ENCODE measurements at regions not wholly inside any gene's neighbourhood (a gene's known extent, or its start where the extent isn't known, plus 50 kb on each side); places are given as distances from the start of the nearest gene placed in this dataset.

DNA sequence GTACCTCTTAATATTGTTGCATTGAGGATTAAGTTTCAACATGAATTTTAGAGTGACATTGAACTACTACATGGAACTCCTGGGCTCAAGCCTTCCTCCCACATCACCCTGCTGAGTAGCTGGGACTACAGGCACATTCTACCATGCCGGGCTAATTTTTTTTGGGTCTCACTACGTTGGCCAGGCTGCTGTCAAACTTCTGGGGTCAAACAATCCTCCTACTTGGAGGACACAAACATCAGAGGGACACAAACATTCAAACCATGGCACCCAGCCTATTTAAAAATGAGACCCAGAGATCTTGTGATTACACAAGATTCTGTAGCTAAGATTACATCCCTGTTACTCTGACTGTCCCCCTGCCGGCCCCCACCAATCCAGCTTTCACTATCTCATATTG is 180.9 kb downstream of the KCNRG start:
- ATAC-seq (ENCODE audit: low FRiP score in 2 of 2) (no peak), DNase-seq (no peak)
- Histone ChIP-seq H3K4me3 (no peak overlapping the region), H3K27ac (no peak overlapping the region), H3K4me1 (peaks cover 0 to 8% (median 2%) of the 10 kb centered on the region in 4 donors), H3K27me3 (no peaks in the 10 kb centered on the region), H3K36me3 (no peaks in the 10 kb centered on the region), H3K9me3 (no peaks in the 10 kb centered on the region)
- 86 to 97% methylated on average over 3 of the region's 3 CpGs for WGBS, 2 donors
- TF ChIP-seq POLR2AphosphoS5 (IDR thresholded peaks at IDR 0.05) (no peak), POLR2A (IDR thresholded peaks at IDR 0.05) (no peak), EP300 (IDR thresholded peaks at IDR 0.05) (no peak)
- TF ChIP-seq, protein P1, sequence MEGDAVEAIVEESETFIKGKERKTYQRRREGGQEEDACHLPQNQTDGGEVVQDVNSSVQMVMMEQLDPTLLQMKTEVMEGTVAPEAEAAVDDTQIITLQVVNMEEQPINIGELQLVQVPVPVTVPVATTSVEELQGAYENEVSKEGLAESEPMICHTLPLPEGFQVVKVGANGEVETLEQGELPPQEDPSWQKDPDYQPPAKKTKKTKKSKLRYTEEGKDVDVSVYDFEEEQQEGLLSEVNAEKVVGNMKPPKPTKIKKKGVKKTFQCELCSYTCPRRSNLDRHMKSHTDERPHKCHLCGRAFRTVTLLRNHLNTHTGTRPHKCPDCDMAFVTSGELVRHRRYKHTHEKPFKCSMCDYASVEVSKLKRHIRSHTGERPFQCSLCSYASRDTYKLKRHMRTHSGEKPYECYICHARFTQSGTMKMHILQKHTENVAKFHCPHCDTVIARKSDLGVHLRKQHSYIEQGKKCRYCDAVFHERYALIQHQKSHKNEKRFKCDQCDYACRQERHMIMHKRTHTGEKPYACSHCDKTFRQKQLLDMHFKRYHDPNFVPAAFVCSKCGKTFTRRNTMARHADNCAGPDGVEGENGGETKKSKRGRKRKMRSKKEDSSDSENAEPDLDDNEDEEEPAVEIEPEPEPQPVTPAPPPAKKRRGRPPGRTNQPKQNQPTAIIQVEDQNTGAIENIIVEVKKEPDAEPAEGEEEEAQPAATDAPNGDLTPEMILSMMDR (IDR thresholded peaks at IDR 0.05), result no peak

DNA sequence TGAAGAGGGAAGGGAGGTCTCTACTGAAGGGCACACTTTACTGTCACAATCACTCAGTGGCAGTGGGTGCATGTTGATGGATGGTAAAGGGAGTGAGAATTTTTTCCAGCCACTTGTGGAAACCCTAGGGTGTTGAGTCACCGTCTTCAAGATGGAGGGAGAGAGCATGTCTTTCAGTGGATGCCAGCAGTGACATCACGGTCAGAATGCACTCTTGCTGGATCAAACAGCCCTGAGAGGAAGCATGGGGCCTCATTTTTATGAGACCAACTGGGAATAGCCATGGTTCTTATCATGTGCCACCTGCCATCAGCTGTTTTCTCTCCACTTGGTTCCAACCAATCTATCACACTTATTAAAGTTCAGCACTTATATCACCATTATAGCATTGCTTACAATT is 182.5 kb downstream of the KCNRG start:
- H3K27ac ChIP-seq, result no peak overlapping the region
- no peaks in the 10 kb centered on the region for H3K9me3 ChIP-seq
- H3K4me1 ChIP-seq, result peaks cover 0 to 8% (median 2%) of the 10 kb centered on the region in 4 donors
- H3K4me3 ChIP-seq, result no peak overlapping the region
- 90 to 100% methylated on average over 2 of the region's 2 CpGs for WGBS, 2 donors
- DNase-seq (no peak), ATAC-seq (ENCODE audit: low FRiP score in 2 of 2) (no peak)
- H3K27me3 ChIP-seq, result no peaks in the 10 kb centered on the region
- no peaks in the 10 kb centered on the region for H3K36me3 ChIP-seq
- TF ChIP-seq, protein P1 (IDR thresholded peaks at IDR 0.05), result no peak

DNA sequence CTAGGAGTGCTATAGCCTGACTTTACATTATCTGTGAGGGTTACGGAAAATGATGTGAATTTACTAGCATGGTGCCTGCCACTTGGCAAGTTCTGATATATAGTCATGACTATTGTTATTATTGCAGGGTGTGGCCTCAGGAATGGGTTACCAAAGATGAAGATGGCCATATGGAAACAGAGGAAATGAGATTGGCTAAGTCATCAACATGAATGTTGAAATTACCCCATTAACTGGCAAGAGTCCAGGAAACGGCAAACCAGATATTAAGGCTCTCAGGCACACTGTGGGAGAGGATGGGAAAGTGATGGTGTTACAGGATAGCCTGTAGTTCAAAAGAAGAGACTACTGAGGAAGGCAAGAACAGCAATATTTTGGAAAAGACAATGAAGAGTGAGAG is 183.3 kb downstream of the KCNRG start:
- no peak for DNase-seq
- Histone ChIP-seq H3K4me3 (no peak overlapping the region), H3K27ac (no peak overlapping the region), H3K27me3 (no peaks in the 10 kb centered on the region), H3K36me3 (no peaks in the 10 kb centered on the region), H3K4me1 (peaks cover 0 to 8% (median 2%) of the 10 kb centered on the region in 4 donors), H3K9me3 (no peaks in the 10 kb centered on the region)
- WGBS, 2 donors, result 55% methylated on average over 2 of the region's 2 CpGs
- peak in 1 of 2 donors; percentile 16 for TF ChIP-seq POLR2AphosphoS5 (IDR thresholded peaks at IDR 0.05)
- no peak for TF ChIP-seq POLR2A (IDR thresholded peaks at IDR 0.05)
- TF ChIP-seq EP300 (IDR thresholded peaks at IDR 0.05), result no peak
- TF ChIP-seq, protein P1 (IDR thresholded peaks at IDR 0.05), result no peak
- ATAC-seq (ENCODE audit: low FRiP score in 2 of 2), result peak in 1 of 2 donors; percentile 58

DNA sequence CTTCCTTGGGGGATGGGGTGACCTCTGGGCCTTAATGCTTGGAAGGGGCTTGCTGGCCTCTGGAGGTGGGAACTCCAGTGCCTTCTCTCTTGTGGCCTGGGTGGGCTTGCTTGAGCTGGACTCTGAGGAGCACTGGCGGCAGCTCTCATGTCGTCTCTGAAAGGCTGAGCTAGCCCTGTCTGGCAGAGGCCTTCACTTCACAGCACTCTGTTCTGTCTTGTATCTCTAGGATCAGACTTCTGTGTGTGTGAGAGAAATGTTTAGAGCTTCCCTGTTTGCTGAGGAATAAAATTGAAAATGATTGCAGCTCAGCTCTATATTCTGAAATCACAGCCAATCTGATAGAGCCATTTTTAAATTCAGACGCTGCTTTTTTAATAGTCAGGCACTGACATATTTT is 185.3 kb downstream of the KCNRG start:
- no peak for DNase-seq
- TF ChIP-seq, protein P1 (IDR thresholded peaks at IDR 0.05), result no peak
- TF ChIP-seq POLR2AphosphoS5 (IDR thresholded peaks at IDR 0.05), result no peak
- no peak for TF ChIP-seq POLR2A (IDR thresholded peaks at IDR 0.05)
- no peak for TF ChIP-seq EP300 (IDR thresholded peaks at IDR 0.05)
- Histone ChIP-seq H3K9me3 (no peaks in the 10 kb centered on the region), H3K4me1 (peaks cover 0 to 8% (median 2%) of the 10 kb centered on the region in 4 donors), H3K4me3 (no peak overlapping the region), H3K36me3 (no peaks in the 10 kb centered on the region), H3K27me3 (no peaks in the 10 kb centered on the region), H3K27ac (no peak overlapping the region)
- no peak for ATAC-seq (ENCODE audit: low FRiP score in 2 of 2)
- 67 to 90% methylated on average over 3 of the region's 3 CpGs for WGBS, 2 donors

DNA sequence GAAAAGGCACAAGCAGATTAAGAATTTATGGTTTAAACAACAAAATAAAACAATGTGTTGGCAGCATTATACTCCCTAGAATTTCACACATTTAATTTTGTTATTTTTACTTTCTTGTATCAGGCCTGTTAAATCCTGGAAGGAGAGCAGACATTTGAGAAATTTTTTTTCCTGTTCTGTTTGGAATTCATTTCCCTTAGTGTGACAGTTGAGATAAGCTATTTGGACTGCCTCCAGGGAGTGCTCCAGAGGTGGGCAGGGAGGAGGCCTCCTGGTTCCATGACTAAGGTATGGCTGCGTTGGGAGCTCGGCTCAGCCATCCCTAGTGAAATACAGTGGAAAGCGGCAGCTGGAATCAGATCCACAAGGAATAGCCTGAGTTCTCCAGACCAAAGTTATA is 185.7 kb downstream of the KCNRG start:
- 69 to 87% methylated on average over 3 of the region's 3 CpGs for whole genome bisulfite sequencing, 2 donors
- Histone ChIP-seq H3K27me3 (no peaks in the 10 kb centered on the region), H3K27ac (no peak overlapping the region), H3K4me1 (peaks cover 0 to 8% (median 2%) of the 10 kb centered on the region in 4 donors), H3K36me3 (no peaks in the 10 kb centered on the region), H3K4me3 (no peak overlapping the region), H3K9me3 (no peaks in the 10 kb centered on the region)
- no peak for ATAC-seq (ENCODE audit: low FRiP score in 2 of 2)
- TF ChIP-seq, protein P1 (IDR thresholded peaks at IDR 0.05), result no peak
- TF ChIP-seq EP300 (IDR thresholded peaks at IDR 0.05) (no peak), POLR2A (IDR thresholded peaks at IDR 0.05) (no peak), POLR2AphosphoS5 (IDR thresholded peaks at IDR 0.05) (no peak)
- DNase-seq, result no peak
